Thyroid gland (tissue), 4 donors: ENCODE measurements at regions not wholly inside any gene's neighbourhood (a gene's known extent, or its start where the extent isn't known, plus 50 kb on each side); places are given as distances from the start of the nearest gene placed in this dataset.

ENCODE experiments used
- DNase-seq, 2 donors: peaks; one replicate each; pipeline ENCODE4 v3.0.0-alpha.2; 2019
- H3K27ac ChIP-seq, 3 donors: fragments of 200-600 bp; sonication (generic); 1 replicate in 2 of 3; 2 replicates in 1 of 3; pipeline ENCODE4 v1.5.1; 2016 to 2019; ENCODE audit warnings: mild to moderate bottlenecking in 1 of 3, moderate library complexity in 1 of 3
- H3K27me3 ChIP-seq: fragments of 200-600 bp; sonication (generic); one replicate; pipeline ENCODE4 v1.5.1; 2019
- H3K36me3 ChIP-seq, 2 donors: fragments of 200-600 bp; sonication (generic); one replicate each; pipeline ENCODE4 v1.5.1; 2016 to 2019
- H3K4me1 ChIP-seq, 2 donors: fragments of 200-600 bp; sonication (generic); one replicate each; pipeline ENCODE4 v1.5.1; 2017 to 2019
- H3K4me3 ChIP-seq, 3 donors: fragments of 200-600 bp; sonication (generic); replicated peaks in 1 of 3; 1 replicate in 2 of 3; 2 replicates in 1 of 3; pipeline ENCODE4 v1.5.1; 2016; ENCODE audit warnings: mild to moderate bottlenecking in 1 of 3
- H3K9me3 ChIP-seq: fragments of 200-600 bp; sonication (generic); one replicate; pipeline ENCODE4 v1.5.1; 2017
- POLR2A ChIP-seq, 2 donors: fragments of 450-650 bp; IDR thresholded peaks; one replicate each; pipeline ENCODE4 v1.6.1; 2017; ENCODE audit warnings: antibody characterized with exemption in 2 of 2, mild to moderate bottlenecking in 2 of 2, moderate library complexity in 1 of 2
- WGBS, 2 donors: methylation state at CpG; one replicate each; pipeline ENCODE4 v1.1.5; 2017; 5-methylcytosine and 5-hydroxymethylcytosine counted together
- intact Hi-C: fragments of 100-400 bp; cut with DNase I; formaldehyde crosslinking; loops from one replicate; pipeline ENCODE4 v1.15.1; 2023
- TF ChIP-seq, protein P1 (sequence below), 6 experiments: fragments of 200-600 bp in 3 of 6; fragments of 450-650 bp in 3 of 6; sonication (generic) in 3 of 6; IDR thresholded peaks; one replicate each; pipeline ENCODE4 v1.5.1; 2016 to 2019; ENCODE audit warnings: antibody characterized with exemption in 6 of 6, mild to moderate bottlenecking in 2 of 6, inconsistent platforms in 1 of 6, moderate library complexity in 1 of 6

DNA sequence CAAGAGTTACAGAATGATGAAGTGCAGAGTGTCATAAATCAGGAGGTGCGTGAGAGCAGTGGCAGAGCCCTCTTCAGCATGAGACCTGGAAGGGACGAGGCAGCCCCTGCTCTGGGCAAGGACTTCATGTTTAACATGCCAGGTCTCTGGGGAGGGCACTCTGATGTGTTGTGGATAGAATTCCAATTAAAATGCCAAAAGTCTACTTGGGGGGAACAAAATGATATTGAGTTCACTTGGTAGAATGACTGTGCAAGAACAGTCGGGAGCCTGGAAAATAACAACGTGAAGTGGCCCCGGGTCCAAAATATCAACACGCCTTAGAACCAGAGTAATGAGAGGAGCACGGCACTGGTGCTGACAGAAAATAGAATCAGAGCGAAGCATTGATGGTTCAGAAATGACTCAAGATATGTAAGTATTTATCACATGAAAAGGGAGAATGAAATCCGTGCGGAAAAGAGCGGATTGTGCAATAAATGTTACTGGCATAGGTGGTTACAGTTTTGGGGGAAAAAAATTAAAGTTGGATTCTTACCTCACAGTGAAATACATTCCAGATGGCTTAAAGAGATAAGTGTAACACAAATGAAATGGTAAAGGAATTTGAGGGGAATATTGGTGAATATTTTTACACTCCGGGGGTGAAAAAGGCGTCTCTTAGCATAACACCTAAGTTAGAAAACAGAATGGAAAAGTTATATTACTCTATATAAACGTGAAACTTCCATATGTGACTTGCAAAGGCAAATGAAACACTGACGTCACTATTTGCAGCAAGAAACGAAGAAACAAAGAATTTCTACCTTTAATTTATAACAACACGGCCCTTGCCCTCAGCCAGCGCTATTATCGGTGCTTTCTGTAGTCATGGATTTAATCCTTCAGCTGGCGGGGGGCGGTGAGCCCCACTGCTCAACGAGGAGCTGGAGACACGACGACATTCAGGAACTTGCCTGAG is 159.4 kb upstream of the TWIST2 start:
- no peak overlapping the region for H3K4me3 ChIP-seq
- no peaks in the 10 kb centered on the region for H3K27me3 ChIP-seq
- no peaks in the 10 kb centered on the region for H3K4me1 ChIP-seq
- DNase-seq: no peak
- H3K36me3 ChIP-seq: no peaks in the 10 kb centered on the region
- intact Hi-C loops: no loop called here
- H3K9me3 ChIP-seq: no peaks in the 10 kb centered on the region
- TF ChIP-seq POLR2A (IDR thresholded peaks at IDR 0.05): no peak
- TF ChIP-seq, protein P1, sequence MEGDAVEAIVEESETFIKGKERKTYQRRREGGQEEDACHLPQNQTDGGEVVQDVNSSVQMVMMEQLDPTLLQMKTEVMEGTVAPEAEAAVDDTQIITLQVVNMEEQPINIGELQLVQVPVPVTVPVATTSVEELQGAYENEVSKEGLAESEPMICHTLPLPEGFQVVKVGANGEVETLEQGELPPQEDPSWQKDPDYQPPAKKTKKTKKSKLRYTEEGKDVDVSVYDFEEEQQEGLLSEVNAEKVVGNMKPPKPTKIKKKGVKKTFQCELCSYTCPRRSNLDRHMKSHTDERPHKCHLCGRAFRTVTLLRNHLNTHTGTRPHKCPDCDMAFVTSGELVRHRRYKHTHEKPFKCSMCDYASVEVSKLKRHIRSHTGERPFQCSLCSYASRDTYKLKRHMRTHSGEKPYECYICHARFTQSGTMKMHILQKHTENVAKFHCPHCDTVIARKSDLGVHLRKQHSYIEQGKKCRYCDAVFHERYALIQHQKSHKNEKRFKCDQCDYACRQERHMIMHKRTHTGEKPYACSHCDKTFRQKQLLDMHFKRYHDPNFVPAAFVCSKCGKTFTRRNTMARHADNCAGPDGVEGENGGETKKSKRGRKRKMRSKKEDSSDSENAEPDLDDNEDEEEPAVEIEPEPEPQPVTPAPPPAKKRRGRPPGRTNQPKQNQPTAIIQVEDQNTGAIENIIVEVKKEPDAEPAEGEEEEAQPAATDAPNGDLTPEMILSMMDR (IDR thresholded peaks at IDR 0.05): no peak
- 69 to 77% methylated on average over 23 to 24 of the region's 24 CpGs for WGBS, 2 donors
- H3K27ac ChIP-seq: no peak overlapping the region

DNA sequence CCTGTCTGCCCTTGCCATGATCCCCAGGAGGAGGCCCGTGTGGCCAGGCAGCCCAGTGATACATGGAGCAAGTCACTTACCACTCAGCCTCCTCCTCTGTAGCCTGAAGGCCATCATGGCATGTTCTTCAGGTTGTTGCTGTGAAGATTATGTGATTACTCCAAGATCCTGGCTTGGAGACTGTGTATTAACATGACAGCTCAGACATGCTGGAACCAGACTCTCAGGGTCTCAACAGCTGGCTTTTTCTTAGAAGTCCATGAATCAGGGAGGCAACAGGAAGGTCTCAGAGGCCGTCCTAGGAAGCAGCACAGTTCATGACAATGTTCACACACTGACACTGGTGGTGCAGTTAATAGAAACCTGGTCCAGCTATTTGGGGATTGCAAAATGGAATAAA is 158.6 kb upstream of the TWIST2 start:
- no peak for DNase-seq
- WGBS, 2 donors: 71 to 80% methylated on average over 2 of the region's 2 CpGs
- no peaks in the 10 kb centered on the region for H3K36me3 ChIP-seq

DNA sequence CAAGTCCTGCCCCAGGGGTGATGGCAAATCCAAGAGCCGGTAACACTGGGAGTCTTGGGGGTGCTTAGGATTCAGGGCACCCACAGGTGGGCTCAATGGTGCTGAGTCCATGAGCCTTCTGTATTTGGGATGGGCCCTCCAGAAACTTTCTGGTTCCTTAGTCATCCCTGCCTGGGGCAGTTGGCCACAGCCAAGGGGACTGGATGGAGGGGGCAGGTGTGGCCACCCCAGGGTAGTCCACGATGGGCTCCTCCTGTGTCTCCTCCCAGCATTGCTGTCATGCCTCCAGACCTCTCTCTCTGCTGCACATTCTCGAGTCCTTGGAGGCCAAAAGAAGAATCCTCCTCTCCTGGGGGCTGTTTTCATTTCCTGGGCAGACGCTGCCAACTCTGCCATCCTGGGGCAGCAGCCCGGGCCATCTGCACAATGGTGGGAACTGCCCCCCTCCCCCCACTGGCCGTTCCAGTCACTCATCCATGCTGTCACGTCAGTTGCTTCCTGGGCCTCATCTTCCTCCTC is 158.0 kb upstream of the TWIST2 start:
- H3K36me3 ChIP-seq: no peaks in the 10 kb centered on the region
- H3K27ac ChIP-seq: no peak overlapping the region
- no peaks in the 10 kb centered on the region for H3K9me3 ChIP-seq
- DNase-seq: no peak
- H3K27me3 ChIP-seq: no peaks in the 10 kb centered on the region
- TF ChIP-seq, protein P1 (IDR thresholded peaks at IDR 0.05): no peak
- TF ChIP-seq POLR2A (IDR thresholded peaks at IDR 0.05): no peak
- WGBS, 2 donors: 68 to 76% methylated on average over 5 to 7 of the region's 7 CpGs
- intact Hi-C loops: no loop called here
- no peaks in the 10 kb centered on the region for H3K4me1 ChIP-seq
- no peak overlapping the region for H3K4me3 ChIP-seq

More for the DNA sequence above, 158.6 kb upstream of the TWIST2 start:
- H3K4me3 ChIP-seq: no peak overlapping the region
- H3K27ac ChIP-seq: no peak overlapping the region
- intact Hi-C loops: no loop called here
- no peaks in the 10 kb centered on the region for H3K9me3 ChIP-seq
- H3K27me3 ChIP-seq: no peaks in the 10 kb centered on the region
- no peak for TF ChIP-seq POLR2A (IDR thresholded peaks at IDR 0.05)
- TF ChIP-seq, protein P1 (IDR thresholded peaks at IDR 0.05): no peak
- H3K4me1 ChIP-seq: no peaks in the 10 kb centered on the region

DNA sequence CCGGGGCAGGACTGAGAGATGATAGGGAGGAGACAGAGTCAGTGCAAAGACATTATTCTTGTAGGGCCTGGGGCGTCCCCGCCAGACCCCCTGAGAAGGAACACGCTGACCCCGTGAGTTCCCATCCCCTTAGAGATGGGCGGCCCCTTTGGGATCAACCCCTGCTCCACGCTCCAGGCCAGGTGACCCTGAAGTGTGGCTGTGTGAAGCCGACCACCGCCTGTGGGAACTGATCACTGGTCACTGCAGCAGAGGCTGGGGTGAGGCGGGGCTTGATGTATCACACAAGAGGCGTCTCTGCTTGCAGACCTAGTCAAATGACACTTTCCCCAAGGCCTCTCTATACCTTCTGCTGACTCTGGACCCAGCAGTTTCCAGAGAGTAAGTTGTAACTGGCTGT is 157.4 kb upstream of the TWIST2 start:
- intact Hi-C loops: no loop called here
- no peaks in the 10 kb centered on the region for H3K27me3 ChIP-seq
- no peak for DNase-seq
- TF ChIP-seq, protein P1 (IDR thresholded peaks at IDR 0.05): no peak
- TF ChIP-seq POLR2A (IDR thresholded peaks at IDR 0.05): no peak
- no peak overlapping the region for H3K27ac ChIP-seq
- H3K4me3 ChIP-seq: no peak overlapping the region
- 71 to 93% methylated on average over 8 to 10 of the region's 11 CpGs for WGBS, 2 donors
- H3K4me1 ChIP-seq: peaks cover 0 to 5% of the 10 kb centered on the region in 2 donors
- no peaks in the 10 kb centered on the region for H3K36me3 ChIP-seq
- no peaks in the 10 kb centered on the region for H3K9me3 ChIP-seq
